Hematopoietic multipotent progenitor cell (in vitro differentiated cells): ENCODE measurements at regions not wholly inside any gene's neighbourhood (a gene's known extent, or its start where the extent isn't known, plus 50 kb on each side); places are given as distances from the start of the nearest gene placed in this dataset.
"Not testable (repeated sequence)": the region's sequence is repeated elsewhere in the genome, so short reads cannot be mapped to it uniquely, and the experiment has no call there.

Experiments
- DNase-seq, 3 donors: peaks; one replicate each; pipeline ENCODE4 v3.0.0-alpha.2; 2011 to 2015; ENCODE audit warnings: low read depth in 2 of 3, low spot score in 2 of 3

GRCh38 chr1:105467549-105467948, 1588.9 kb upstream of the PRMT6 start:
- DNase-seq, result no peak

GRCh38 chr1:105470541-105470940, 1585.9 kb upstream of the PRMT6 start:
- not testable (repeated sequence) for DNase-seq

GRCh38 chr1:105483436-105483835, 1573.0 kb upstream of the PRMT6 start:
- DNase-seq, result no peak

GRCh38 chr1:105485207-105485606, 1571.3 kb upstream of the PRMT6 start:
- no peak for DNase-seq

- no peak for DNase-seq
Measured at GRCh38 chr1:105492921-105493320, 1563.6 kb upstream of the PRMT6 start.

GRCh38 chr1:105516068-105516467, 1540.4 kb upstream of the PRMT6 start:
- DNase-seq, result no peak

GRCh38 chr1:105533996-105534395, 1522.5 kb upstream of the PRMT6 start:
- DNase-seq, result no peak

GRCh38 chr1:105544475-105544874, 1512.0 kb upstream of the PRMT6 start:
- DNase-seq, result no peak

GRCh38 chr1:105556266-105556665, 1500.2 kb upstream of the PRMT6 start:
- DNase-seq, result no peak

- DNase-seq, result no peak
Measured at GRCh38 chr1:105558023-105558422, 1498.5 kb upstream of the PRMT6 start.

- no peak for DNase-seq
Measured at GRCh38 chr1:105565006-105565405, 1491.5 kb upstream of the PRMT6 start.

GRCh38 chr1:105585791-105586190, 1470.7 kb upstream of the PRMT6 start:
- no peak for DNase-seq

GRCh38 chr1:105591681-105592080, 1464.8 kb upstream of the PRMT6 start:
- DNase-seq, result no peak

GRCh38 chr1:105608713-105609112, 1447.8 kb upstream of the PRMT6 start:
- no peak for DNase-seq

- no peak for DNase-seq
Measured at GRCh38 chr1:105626276-105626987, 1430.0 kb upstream of the PRMT6 start.

GRCh38 chr1:105631153-105631744, 1425.2 kb upstream of the PRMT6 start:
- not testable (repeated sequence) for DNase-seq

- no peak for DNase-seq
Measured at GRCh38 chr1:105632342-105633196, 1423.9 kb upstream of the PRMT6 start.

- DNase-seq, result no peak
Measured at GRCh38 chr1:105636052-105636451, 1420.4 kb upstream of the PRMT6 start.

- no peak for DNase-seq
Measured at GRCh38 chr1:105641407-105641806, 1415.1 kb upstream of the PRMT6 start.

- DNase-seq, result no peak
Measured at GRCh38 chr1:105652109-105652508, 1404.4 kb upstream of the PRMT6 start.

- DNase-seq, result no peak
Measured at GRCh38 chr1:105655032-105655431, 1401.4 kb upstream of the PRMT6 start.

GRCh38 chr1:105664495-105664894, 1392.0 kb upstream of the PRMT6 start:
- DNase-seq, result no peak
